GM12865 (cell line): ENCODE measurements at regions not wholly inside any gene's neighbourhood (a gene's known extent, or its start where the extent isn't known, plus 50 kb on each side); places are given as distances from the start of the nearest gene placed in this dataset.

Experiments
- DNase-seq: peaks from one replicate; pipeline ENCODE4 v3.0.0; 2010; ENCODE audit warnings: low read depth
- H3K4me3 ChIP-seq: 2 replicates; pipeline ENCODE4 v1.5.1; 2011; ENCODE audit warnings: mild to moderate bottlenecking, low read depth, low read length, control low read depth
- CTCF ChIP-seq: IDR thresholded peaks from 2 replicates; pipeline ENCODE4 v1.5.1; 2011; ENCODE audit warnings: low read length, control low read depth, low read depth, inconsistent platforms; ENCODE audit not compliant: insufficient read depth; ENCODE audit errors: missing control alignments

- no peak overlapping the region for H3K4me3 ChIP-seq
- TF ChIP-seq CTCF: no peak
Measured at GRCh38 chr4:11860996-11861395, 432.3 kb upstream of the HS3ST1 start.

GRCh38 chr4:11857881-11858280 lies 429.2 kb upstream of the HS3ST1 start:
- DNase-seq: no peak

More at GRCh38 chr4:11860996-11861395, 432.3 kb upstream of the HS3ST1 start:
- no peak for DNase-seq

DNA sequence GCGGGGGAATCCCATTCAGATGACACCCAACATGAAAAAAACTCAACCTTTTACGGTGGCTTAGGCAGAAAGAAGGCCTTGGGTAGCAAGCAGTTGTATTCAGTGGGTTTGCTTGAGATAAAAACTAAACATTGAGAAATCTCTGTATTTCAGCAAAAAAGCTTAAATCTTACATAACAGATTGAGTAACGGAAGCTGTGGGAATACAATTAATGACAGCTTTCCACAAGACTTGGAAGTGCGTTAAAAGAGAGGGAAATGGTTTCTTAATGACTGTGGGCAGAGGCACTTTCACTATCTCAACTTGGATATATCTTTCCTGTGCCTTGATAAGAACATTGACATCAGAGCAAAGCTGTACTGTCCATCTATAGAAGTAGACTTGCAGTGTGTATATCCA lies 418.5 kb upstream of the HS3ST1 start:
- no peak for DNase-seq
- no peak overlapping the region for H3K4me3 ChIP-seq
- no peak for TF ChIP-seq CTCF

More at GRCh38 chr4:11857881-11858280, 429.2 kb upstream of the HS3ST1 start:
- no peak overlapping the region for H3K4me3 ChIP-seq
- no peak for TF ChIP-seq CTCF

DNA sequence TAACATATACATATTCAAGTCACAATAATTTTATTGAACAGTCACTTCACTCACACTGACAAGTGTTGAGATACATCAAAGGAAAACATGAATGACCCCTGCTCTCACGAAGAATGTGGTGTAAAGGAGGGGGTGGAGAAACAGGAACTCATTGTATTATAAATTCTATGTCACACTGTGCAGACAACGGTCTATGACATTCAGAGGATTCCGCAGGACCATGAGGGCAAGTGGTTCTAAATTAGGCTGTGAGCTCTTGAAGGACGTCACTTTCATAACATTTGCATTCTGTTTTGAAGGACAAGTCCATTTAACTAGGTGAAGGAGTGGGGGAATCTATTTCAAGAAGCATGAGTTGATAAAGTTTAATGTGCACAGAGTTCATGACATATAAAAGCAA lies 415.2 kb upstream of the HS3ST1 start:
- H3K4me3 ChIP-seq: no peak overlapping the region
- no peak for TF ChIP-seq CTCF
- DNase-seq: no peak

DNA sequence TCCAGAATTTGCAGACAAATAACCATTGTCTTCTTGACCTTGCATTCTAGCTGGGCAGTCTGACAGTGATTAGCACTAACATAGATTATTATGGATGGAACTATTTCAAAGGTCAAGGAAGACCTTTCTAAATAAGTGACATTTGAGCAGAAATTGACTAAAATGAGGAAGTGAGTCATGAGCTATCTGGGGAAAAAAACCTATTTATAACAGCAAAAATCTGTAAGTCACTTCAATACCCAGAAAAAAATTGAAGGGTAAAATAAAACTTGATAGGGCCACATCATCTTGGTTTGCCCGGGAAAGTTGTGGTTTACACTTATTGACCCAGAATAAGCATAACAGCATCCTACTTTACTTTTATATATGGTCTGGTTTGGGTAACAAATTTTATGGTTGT lies 414.6 kb upstream of the HS3ST1 start:
- no peak for TF ChIP-seq CTCF
- no peak overlapping the region for H3K4me3 ChIP-seq
- no peak for DNase-seq

GRCh38 chr4:11842620-11843263 lies 414.0 kb upstream of the HS3ST1 start:
- TF ChIP-seq CTCF: no peak
- no peak for DNase-seq

GRCh38 chr4:11839889-11840288 lies 411.2 kb upstream of the HS3ST1 start:
- DNase-seq: no peak
- TF ChIP-seq CTCF: no peak
- H3K4me3 ChIP-seq: no peak overlapping the region

More at GRCh38 chr4:11842620-11843263, 414.0 kb upstream of the HS3ST1 start:
- H3K4me3 ChIP-seq: no peak overlapping the region
